GM18517 (cell line): ENCODE measurements at regions not wholly inside any gene's neighbourhood (a gene's known extent, or its start where the extent isn't known, plus 50 kb on each side); places are given as distances from the start of the nearest gene placed in this dataset.
"Not testable (repeated sequence)": the region's sequence is repeated elsewhere in the genome, so short reads cannot be mapped to it uniquely, and the experiment has no call there.

Experiments
- ATAC-seq: cut with Tn5 transposase; IDR thresholded peaks from one replicate; pipeline ENCODE4 v1.9.1; 2021; ENCODE audit warnings: mild to moderate bottlenecking, moderate library complexity; ENCODE audit not compliant: unreplicated experiment

- no peak for ATAC-seq
Measured at GRCh38 chr10:2812631-2813030, 254.7 kb upstream of the PFKP start.

- ATAC-seq, result no peak
Measured at GRCh38 chr10:2800178-2800577, 267.2 kb upstream of the PFKP start.

GRCh38 chr10:2798336-2799022, 268.9 kb upstream of the PFKP start:
- no peak for ATAC-seq

GRCh38 chr10:2791774-2792443, 275.4 kb upstream of the PFKP start:
- peak; percentile 53 for ATAC-seq

GRCh38 chr10:2790396-2791188, 276.8 kb upstream of the PFKP start:
- no peak for ATAC-seq

GRCh38 chr10:2786251-2786650, 281.1 kb upstream of the PFKP start:
- no peak for ATAC-seq

GRCh38 chr10:2784766-2785165, 282.6 kb upstream of the PFKP start:
- no peak for ATAC-seq

GRCh38 chr10:2782950-2783349, 284.4 kb upstream of the PFKP start:
- ATAC-seq, result no peak

- ATAC-seq, result no peak
Measured at GRCh38 chr10:2782265-2782664, 285.1 kb upstream of the PFKP start.

GRCh38 chr10:2777666-2778355, 289.5 kb upstream of the PFKP start:
- no peak for ATAC-seq

GRCh38 chr10:2772816-2773631, 294.3 kb upstream of the PFKP start:
- ATAC-seq, result no peak

GRCh38 chr10:2772135-2772534, 295.2 kb upstream of the PFKP start:
- ATAC-seq, result no peak

GRCh38 chr10:2767293-2767692, 300.1 kb upstream of the PFKP start:
- not testable (repeated sequence) for ATAC-seq

GRCh38 chr10:2761971-2762370, 305.4 kb upstream of the PFKP start:
- ATAC-seq, result no peak

GRCh38 chr10:2761311-2761710, 306.0 kb upstream of the PFKP start:
- ATAC-seq, result no peak

GRCh38 chr10:2760736-2761135, 306.6 kb upstream of the PFKP start:
- no peak for ATAC-seq

GRCh38 chr10:2759233-2759632, 308.1 kb upstream of the PFKP start:
- ATAC-seq, result no peak

GRCh38 chr10:2754943-2755342, 312.4 kb upstream of the PFKP start:
- ATAC-seq, result no peak

GRCh38 chr10:2748287-2748686, 319.1 kb upstream of the PFKP start:
- ATAC-seq, result no peak

GRCh38 chr10:2746638-2747037, 320.7 kb upstream of the PFKP start:
- ATAC-seq, result no peak
